ENCODE measurements at regions not wholly inside any gene's neighbourhood (a gene's known extent, or its start where the extent isn't known, plus 50 kb on each side); places are given as distances from the start of the nearest gene placed in this dataset.
"Not testable (repeated sequence)": the region's sequence is repeated elsewhere in the genome, so short reads cannot be mapped to it uniquely, and the experiment has no call there.

GRCh38 chr4:110359076-110359475, 116.9 kb upstream of the ENPEP start:
- DNase-seq: no peak

DNA sequence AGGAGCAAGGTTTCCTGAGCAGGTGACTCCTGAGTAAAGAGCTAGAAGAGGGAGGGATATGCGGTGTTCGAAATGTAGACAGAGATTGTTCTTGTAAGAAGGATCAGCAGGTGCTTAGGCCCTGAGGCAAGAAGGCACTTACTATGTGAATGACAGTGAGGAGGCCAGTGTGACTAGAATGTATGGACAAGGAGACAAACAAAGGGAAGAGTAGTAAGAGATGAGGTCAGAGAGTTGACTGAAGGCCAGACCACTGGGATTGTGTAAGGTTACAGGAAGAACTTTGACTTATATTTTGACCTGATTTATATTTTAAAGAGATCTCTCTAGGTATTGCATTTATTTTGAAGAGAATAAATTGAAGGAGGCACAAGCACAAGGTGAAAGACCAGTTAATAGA, 118.4 kb upstream of the ENPEP start:
- DNase-seq: no peak

GRCh38 chr4:110354460-110354859, 121.5 kb upstream of the ENPEP start:
- no peak for DNase-seq

DNA sequence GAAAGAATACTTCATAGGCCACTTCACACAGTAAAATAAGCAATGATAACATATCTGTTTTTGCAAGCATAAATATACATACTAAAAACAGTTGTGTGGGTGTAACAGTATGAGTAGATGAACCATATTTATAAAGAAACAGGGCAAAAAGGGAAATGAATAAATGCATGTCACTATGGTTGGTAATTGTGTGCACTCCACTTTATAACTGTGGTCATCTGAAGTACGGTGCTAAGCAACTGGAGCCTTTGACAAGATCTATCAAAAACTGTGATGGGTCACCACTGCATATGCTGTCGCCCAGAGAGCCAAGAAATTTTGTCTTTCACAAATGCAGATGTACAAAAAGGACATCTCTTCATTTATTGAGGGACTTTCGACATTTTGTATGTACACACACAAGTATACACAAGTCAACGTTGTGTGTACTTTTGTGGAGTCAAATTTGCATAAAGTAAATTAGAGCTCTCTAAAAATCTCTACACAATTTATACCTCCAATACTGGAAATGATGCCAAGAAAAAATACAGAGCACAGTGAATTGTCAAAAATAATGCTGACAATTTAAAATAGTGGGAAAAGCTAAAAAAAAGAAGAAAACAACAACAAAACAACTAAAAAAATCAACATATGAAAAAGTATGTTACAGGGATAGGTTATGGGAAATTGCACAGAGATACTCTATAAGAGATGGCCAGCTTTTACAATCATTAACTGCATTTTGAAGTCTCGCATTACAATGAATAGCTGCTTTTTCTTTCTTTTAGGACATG, 123.1 kb upstream of the ENPEP start:
- DNase-seq: no peak

DNA sequence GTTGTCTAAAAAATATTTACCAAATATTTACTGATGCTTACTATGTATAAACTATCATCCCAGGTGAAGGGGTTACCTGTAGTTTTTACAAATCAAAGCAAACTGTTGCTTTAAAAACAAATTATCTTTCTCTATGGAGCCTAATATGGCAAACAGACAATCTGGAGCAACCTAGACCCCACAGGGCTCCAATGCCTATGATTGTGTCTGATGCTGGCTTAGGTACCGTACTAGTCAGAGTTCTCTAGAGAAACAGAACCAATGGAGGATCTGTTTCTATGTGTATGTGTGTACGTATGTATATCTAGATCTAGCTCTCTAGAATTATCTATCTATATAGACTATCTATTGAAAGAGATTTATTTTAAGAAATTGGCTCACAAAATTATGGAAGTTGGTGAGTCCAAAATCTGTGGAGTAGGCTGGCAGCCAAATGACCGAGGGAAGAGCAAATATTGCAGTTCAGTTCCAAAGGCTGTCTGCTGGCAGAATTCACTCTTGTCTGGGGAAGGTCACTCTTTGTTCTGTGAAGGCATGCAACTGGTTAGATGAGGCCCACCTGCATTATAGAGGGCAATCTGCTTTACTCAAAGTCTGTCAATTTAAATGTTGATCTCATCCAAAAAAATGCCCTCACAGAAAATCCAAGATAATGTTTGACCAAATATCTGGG, 127.1 kb upstream of the ENPEP start:
- DNase-seq: no peak

GRCh38 chr4:110347805-110348204, 128.2 kb upstream of the ENPEP start:
- no peak for DNase-seq

DNA sequence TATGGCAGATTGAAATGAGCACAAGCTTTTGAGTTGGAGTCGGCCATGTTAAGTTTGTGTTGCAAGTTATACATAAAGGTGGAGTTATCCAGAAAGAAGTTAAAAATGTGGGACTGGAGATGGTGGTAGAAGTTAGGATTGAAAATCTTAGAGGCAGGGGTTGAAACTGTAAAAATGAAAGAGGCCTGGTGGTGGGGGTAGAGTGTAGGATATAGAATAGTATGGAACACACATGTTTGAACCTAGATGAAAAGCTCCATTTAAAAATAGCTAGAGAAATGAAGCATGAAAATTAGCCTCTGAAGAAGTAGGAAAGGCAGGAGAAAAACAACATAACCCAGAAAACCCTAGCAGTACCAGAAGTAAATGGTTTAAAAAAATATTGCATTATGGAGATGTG, 131.8 kb upstream of the ENPEP start:
- no peak for DNase-seq

DNA sequence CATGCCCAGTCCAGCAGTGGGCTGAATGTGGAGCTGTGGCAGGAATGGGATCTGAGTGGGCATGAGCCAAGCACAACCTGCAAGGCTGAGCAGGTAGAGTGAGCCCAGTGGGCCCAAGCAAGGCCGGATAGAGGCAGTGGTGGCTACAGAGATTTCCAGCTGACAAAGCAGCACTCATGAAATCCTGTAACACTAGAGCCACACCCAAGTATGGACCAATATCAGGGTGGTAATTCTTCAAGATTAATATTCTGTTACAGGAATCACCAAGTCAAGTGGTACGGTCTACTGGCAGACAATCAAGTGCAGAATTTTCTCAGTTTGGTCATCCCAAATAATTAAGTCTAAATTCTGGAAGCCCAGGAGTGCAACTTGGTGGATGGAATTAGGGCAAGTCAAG, 132.4 kb upstream of the ENPEP start:
- DNase-seq: no peak

GRCh38 chr4:110341118-110341517, 134.8 kb upstream of the ENPEP start:
- not testable (repeated sequence) for DNase-seq

- no peak for DNase-seq
Observed at GRCh38 chr4:110335399-110335798, 137.0 kb upstream of the ELOVL6 start.

GRCh38 chr4:110332483-110332882, 134.1 kb upstream of the ELOVL6 start:
- no peak for DNase-seq

GRCh38 chr4:110326426-110326825, 128.0 kb upstream of the ELOVL6 start:
- DNase-seq: not testable (repeated sequence)

DNA sequence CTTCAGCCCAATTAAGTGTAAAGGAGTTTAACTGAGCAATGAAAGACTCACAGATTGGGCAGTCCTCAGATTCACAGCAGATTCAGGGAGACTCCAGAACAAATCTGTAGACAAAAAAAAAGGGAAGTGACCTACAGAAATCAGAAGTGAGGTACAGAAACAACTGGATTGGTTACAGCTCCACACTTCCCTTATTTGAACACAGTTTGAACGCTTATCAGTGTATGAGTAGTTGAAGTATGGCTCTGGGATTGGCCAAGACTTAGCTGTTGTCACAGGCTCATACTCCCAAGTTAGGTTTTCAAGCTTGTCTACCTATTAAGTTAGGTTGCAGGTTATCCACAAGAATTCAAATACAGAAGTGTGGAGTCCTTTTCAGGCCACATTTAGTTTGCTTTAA, 112.4 kb upstream of the ELOVL6 start:
- DNase-seq: no peak

DNA sequence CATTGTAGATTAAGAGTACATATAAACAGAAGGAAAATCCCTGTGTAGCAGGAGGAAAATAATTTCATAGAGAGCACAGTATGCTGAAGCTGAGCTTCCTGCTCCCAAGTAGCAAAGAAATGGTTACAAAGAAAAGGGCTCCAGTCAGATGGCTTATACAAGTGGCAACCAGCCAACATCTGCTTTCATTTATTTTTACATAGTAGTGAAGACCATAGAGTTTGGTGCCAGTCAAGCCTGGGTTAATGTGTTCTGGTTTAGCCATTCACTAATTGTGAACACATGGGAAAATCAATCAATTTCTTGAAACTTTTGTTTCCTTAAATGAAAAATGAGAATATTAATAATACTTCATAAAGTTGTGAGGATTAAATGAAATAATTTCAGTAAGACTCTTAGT, 111.3 kb upstream of the ELOVL6 start:
- DNase-seq: no peak

GRCh38 chr4:110306303-110306702, 107.9 kb upstream of the ELOVL6 start:
- DNase-seq: no peak

- DNase-seq: no peak
Observed at GRCh38 chr4:110305455-110305854, 107.0 kb upstream of the ELOVL6 start.

DNA sequence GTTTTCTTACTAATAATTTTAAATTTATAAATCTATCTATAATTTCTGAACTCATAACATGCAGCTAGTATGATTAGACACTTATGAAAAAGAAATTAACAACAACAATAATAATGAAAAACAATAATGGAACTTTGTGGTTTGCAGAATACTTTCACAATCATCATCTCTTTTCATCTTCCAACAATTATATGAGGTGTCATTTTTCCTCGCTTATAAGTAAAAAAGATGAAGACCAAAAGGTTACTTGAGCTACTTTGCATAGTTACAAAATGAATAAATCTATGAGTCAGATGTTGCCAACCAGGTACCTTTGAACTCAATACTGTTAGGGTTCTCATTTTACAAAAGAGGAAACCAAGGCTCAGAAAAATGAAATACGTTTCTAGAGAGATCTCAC, 98.5 kb upstream of the ELOVL6 start:
- DNase-seq: no peak

DNA sequence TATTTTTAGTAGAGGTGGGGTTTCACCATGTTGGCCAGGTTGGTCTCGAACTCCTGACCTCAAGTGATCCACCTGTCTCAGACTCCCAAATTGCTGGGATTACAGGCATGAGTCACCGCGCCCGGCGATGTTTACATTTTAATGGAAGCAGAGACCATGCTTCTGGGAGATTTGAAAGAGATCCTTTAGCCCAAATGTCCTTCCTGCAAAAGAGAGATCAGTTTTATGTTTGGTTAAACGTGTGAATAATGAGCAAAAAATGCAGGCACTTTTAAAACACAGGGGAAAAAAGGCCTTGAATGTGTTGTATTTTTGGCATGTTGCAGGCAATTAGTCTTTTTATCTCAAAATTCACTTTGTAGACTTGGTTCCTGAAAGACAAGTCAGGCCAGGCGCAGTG, 95.8 kb upstream of the ELOVL6 start:
- DNase-seq: no peak

DNA sequence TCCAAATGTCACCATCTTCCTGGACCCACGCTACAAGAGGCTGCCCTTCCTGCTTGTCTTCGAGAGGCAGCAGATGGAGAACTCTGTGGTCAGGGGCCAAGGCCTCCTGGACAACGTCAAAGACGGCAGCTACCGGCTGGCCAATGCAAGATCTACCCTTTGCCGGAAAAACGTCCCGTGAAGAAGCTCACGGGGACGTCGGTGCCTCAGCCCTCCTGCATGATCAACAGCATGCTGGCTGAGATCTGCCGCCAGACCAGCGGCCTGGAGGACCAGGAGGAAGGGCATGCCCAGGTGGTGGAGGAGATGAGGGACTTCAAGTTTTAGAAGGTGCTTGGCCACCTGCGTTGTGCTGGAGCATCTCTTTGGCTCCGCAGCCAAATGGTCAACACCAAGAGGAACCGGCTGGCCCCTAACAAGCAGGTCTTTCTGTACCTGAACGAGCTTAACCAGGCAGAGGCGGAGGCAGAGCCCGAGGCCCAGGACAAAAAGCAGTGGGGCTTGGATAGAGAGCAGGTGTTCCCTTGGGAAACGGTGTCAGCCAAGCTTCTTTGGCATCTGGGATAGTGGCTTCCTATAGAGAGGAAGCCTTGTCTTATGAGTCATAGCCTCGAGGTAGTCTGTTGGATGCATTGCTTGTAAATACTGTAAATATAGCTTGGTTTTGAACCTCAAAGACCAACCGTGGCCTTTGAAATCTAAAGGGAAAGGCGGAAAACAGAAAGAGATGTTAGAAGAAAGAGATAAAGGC, 94.8 kb upstream of the ELOVL6 start:
- no peak for DNase-seq

- DNase-seq: no peak
Observed at GRCh38 chr4:110290511-110290910, 92.1 kb upstream of the ELOVL6 start.

DNA sequence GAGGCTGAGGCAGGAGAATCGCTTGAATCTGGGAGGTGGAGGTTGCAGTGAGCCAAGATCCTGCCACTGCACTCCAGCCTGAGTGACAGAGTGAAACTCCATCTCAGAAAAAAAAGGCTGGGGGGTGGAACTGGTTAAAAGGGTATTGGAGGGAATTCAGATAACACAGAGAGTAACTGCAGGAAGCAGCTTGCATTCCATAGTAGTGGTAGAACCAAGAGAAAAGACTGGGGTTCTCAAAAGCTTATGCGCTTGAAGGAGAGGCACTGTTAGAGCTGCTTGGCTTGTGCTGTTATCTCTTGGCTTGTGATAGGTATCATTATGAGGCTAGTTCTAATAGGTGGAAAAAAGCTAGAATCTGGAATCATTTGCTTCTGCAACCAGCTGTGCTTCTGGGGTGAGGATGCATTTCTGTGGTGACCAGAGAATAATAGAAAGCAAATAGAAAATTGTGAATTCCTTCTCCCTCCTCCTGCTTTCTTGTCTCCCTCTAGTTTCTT, 91.2 kb upstream of the ELOVL6 start:
- DNase-seq: no peak

GRCh38 chr4:110287130-110287529, 88.7 kb upstream of the ELOVL6 start:
- DNase-seq: no peak

GRCh38 chr4:110278127-110278526, 79.7 kb upstream of the ELOVL6 start:
- no peak for DNase-seq

DNA sequence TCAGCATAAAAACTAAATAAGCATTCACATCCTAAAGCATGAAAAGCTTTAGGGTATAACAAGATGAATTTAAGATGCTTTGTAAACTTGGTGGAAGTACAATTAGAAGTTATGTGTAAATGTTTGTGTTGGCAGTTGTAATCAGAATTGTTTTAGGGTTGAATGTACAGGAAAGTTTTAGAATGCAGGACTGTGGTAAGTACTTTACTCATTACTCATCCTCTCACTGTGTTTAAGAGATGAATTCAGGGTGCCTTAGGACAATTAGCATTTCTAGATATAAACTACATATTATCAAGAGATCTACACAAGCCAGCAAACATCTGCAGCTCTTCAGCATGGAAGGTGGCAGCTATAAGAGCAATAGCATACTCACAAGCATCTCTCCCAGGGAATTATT, 77.5 kb upstream of the ELOVL6 start:
- DNase-seq: no peak

Measured in NCI-H187 treated with DMSO at 0.1 percent for 48 hours (cell line).